OCI-M1 (cell line): ENCODE measurements at regions not wholly inside any gene's neighbourhood (a gene's known extent, or its start where the extent isn't known, plus 50 kb on each side); places are given as distances from the start of the nearest gene placed in this dataset.
"Not testable (repeated sequence)": the region's sequence is repeated elsewhere in the genome, so short reads cannot be mapped to it uniquely, and the experiment has no call there.

Source experiments
- DNase-seq: peaks from one replicate; lab custom pipeline; 2025; lab: John Stamatoyannopoulos, UW

GRCh38 chrX:15116900-15117299 lies 153.0 kb downstream of the ASB9 start:
- no peak for DNase-seq

GRCh38 chrX:15114743-15115566 lies 154.9 kb downstream of the ASB9 start:
- DNase-seq, result no peak

- DNase-seq, result peak; percentile 1
These were observed 162.4 kb downstream of the ASB9 start for GRCh38 chrX:15107367-15107988.

GRCh38 chrX:15098505-15098904 lies 171.4 kb downstream of the ASB9 start:
- DNase-seq, result no peak

GRCh38 chrX:15087747-15088146 lies 182.1 kb downstream of the ASB9 start:
- DNase-seq, result no peak

GRCh38 chrX:15073313-15073712 lies 196.6 kb downstream of the ASB9 start:
- DNase-seq, result no peak

- no peak for DNase-seq
These were observed 197.0 kb downstream of the ASB9 start for GRCh38 chrX:15072880-15073279.

GRCh38 chrX:15072259-15072658 lies 197.6 kb downstream of the ASB9 start:
- DNase-seq, result no peak

- DNase-seq, result no peak
These were observed 186.3 kb downstream of the MOSPD2 start for GRCh38 chrX:15059474-15059873.

- no peak for DNase-seq
These were observed 182.8 kb downstream of the MOSPD2 start for GRCh38 chrX:15056044-15056443.

- no peak for DNase-seq
These were observed 182.1 kb downstream of the MOSPD2 start for GRCh38 chrX:15055146-15055930.

- DNase-seq, result peak; percentile 6
These were observed 177.2 kb downstream of the MOSPD2 start for GRCh38 chrX:15050395-15050794.

GRCh38 chrX:15043538-15043937 lies 170.3 kb downstream of the MOSPD2 start:
- DNase-seq, result peak; percentile 3

GRCh38 chrX:15033917-15034316 lies 160.7 kb downstream of the MOSPD2 start:
- peak; percentile 33 for DNase-seq

- no peak for DNase-seq
These were observed 144.3 kb downstream of the MOSPD2 start for GRCh38 chrX:15017491-15017890.

- peak; percentile 4 for DNase-seq
These were observed 142.8 kb downstream of the MOSPD2 start for GRCh38 chrX:15016051-15016450.

- DNase-seq, result no peak
These were observed 141.1 kb downstream of the MOSPD2 start for GRCh38 chrX:15014281-15014680.

- DNase-seq, result no peak
These were observed 140.2 kb downstream of the MOSPD2 start for GRCh38 chrX:15013461-15013860.

GRCh38 chrX:14997271-14997670 lies 124.0 kb downstream of the MOSPD2 start:
- DNase-seq, result no peak

- not testable (repeated sequence) for DNase-seq
These were observed 111.2 kb downstream of the MOSPD2 start for GRCh38 chrX:14984425-14984824.
